Right ventricle myocardium inferior (tissue), 1 donor: ENCODE measurements at regions not wholly inside any gene's neighbourhood (a gene's known extent, or its start where the extent isn't known, plus 50 kb on each side); places are given as distances from the start of the nearest gene placed in this dataset.
A peak's percentile ranks its signal among the peaks of the same experiment; 100 is the strongest.
"Not testable (repeated sequence)": the region's sequence is repeated elsewhere in the genome, so short reads cannot be mapped to it uniquely, and the experiment has no call there.

Source experiments
- ATAC-seq: fragments of 200-7000 bp; cut with Tn5 transposase; one replicate; pipeline ENCODE4 v1.9.1; 2020; ENCODE audit warnings: mild to moderate bottlenecking, moderate library complexity
- DNase-seq: peaks from one replicate; pipeline ENCODE4 v3.0.0; 2021; ENCODE audit errors: missing footprints
- intact Hi-C: fragments of 100-400 bp; cut with DNase I; formaldehyde crosslinking; loops from one replicate; pipeline ENCODE4 v1.11.0; 2022
- donor health status: DM: no; HTN: yes; CAD: no; lungs with severe emphysema.

DNA sequence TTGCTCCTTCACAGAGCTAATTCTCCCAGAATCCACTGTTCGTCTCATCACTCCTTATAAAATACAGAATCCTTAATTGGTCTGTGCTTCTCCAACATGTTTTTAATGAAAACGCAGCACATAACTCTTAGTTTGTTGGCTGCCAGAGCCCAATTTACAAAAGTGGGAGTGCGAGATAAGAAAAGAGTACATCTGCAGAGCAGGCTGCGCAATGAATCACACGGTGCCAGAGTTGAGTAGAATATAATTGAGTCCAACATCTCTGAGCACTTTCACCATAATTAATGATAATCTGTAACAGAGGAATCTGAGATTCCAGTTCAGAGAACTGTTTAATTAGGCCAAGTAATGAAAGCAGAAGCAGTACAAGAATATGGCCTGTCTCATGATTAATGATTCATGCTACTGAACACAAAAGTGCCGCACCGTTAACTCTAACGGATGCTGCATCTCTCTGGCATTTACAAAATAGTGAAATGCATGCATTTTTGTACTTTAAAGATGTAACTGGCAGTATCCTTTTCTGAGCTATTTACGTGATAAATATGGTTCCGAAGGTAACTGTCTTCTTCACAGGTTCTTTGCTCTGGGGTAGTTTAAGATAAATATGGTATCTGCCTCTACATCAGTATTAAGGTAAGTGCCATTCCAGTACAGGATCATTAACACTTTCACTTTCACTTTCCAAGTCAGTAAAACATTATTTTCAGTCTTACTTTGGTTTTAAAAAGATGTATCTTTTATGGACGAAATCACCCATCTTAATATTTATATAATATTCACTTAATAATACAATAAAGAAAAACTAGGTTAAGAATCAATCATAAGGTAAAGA lies 785.6 kb downstream of the NR4A2 start:
- intact Hi-C loops: no loop called here
- ATAC-seq (no peak), DNase-seq (no peak)

DNA sequence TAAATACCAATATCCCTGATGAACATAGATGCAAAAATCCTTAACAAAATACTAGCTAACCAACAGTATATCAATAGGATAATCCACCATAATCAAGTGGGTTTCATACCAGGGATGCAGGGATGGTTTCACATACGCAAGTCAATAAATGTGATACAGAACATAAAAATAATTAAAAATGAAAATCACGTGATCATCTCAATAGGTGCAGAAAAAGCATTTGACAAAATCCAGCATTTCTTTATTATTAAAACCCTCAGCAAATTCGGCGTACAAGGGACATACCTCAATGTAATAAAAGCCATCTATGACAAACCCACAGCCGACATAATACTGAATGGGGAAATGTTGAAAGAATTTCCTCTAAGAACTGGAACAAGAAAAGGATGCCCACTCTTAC lies 793.5 kb downstream of the NR4A2 start:
- ATAC-seq, DNase-seq, intact Hi-C loops: not testable (repeated sequence)

DNA sequence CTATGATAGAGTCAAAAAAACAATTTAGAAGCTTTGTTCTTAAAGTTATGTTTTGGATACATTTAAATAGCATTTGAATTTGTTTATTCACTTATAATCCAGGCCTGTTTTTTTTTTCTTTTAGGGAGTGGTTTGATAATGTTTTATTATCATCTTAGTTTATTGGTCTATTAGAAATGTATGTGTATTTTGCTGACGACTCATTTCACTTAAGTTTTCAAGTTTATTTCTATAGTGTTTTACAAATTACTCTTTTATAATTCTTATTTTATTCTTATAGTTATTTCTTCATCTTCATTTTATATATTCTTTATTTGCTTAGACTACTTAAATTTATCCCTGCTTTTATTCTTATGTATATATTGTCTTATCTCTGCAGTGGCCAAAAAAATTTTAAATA lies 804.5 kb downstream of the NR4A2 start:
- intact Hi-C loops: no loop called here
- DNase-seq (no peak), ATAC-seq (no peak)

DNA sequence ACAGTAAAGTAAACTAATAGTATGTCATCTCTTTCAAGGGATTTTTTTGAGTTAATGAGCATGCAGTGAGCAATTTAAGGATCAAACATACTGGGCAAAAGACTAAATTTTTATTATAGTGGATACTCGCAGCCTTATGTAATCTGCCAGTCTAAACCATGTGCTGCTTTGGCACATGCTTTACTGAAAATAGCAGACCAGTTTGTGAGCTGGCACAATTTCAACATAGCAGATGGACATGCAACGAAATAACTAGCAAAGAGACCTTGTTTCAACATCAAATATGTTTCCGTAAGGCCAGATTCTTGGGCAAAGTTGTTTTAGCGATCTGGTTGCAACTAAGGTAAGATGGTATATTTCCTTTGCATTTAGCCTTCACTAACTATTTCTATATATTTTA lies 807.3 kb downstream of the NR4A2 start:
- ATAC-seq: no peak
- no peak for DNase-seq
- intact Hi-C loops: no loop called here

DNA sequence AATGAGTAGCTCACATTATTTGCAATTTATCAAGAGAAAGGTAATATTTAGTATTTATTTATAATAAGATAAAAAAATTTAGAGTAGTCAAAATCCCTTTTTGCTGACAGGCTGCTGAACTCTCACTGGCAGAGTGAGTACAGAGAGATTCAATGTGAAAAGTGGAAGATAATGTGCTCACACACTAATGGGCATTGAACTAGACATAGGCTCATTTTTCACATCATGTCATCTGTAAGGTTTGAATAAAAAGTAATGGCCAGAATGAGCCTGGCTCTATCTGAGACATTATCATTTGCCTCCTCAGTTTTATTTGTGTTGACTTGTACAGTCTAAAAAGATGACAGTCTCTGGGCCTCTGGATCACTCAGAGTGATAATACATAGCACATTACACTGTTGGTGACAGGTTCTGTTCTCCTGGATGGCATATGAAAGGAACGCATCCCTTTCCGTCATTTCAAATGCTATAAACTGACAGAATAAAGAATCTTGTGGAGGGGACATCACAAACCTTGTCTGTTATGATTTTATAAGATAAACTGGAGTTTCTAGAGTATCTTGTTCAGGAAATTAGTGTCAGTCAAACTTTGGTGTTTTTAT lies 812.9 kb downstream of the NR4A2 start:
- DNase-seq: no peak
- intact Hi-C loops: no loop called here
- no peak for ATAC-seq

DNA sequence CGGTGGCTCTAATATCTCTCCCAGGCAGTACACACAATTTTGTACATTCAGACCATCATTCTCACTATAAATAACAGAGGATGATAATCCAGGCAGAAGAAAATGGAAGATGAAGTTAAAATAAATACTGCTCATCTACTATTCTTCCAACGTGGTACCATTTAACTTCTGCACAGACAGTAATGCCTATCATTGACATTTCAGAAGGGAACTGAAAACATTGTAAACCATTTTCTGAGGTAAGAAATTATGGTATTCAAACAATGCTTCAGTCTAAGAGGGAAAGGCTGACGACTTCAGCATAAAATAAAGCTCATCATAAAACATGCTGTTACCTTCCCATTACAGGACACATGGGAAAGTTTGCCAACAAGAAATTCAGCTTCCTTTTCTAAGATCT lies 814.4 kb downstream of the NR4A2 start:
- ATAC-seq: no peak
- no peak for DNase-seq
- intact Hi-C loops: no loop called here

DNA sequence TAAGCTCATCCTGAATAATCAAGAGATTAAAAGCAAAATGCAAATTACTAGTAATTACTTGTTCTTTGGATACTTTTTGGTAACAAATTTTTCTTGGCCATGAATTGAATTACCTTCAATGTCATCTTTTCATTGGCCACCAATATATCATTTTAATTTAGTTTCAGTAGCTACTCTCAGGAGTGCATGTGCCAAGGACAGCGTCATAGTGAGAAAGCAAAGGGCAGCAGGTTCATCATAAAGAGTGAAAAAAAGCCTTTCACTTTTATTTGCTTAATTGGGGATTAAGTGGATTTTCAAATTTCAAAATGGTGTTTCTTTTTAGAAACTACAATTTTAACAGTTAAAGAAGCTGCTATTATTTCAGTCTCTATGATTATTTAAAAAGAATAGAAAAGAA lies 815.2 kb downstream of the NR4A2 start:
- intact Hi-C loops: no loop called here
- no peak for ATAC-seq
- no peak for DNase-seq

DNA sequence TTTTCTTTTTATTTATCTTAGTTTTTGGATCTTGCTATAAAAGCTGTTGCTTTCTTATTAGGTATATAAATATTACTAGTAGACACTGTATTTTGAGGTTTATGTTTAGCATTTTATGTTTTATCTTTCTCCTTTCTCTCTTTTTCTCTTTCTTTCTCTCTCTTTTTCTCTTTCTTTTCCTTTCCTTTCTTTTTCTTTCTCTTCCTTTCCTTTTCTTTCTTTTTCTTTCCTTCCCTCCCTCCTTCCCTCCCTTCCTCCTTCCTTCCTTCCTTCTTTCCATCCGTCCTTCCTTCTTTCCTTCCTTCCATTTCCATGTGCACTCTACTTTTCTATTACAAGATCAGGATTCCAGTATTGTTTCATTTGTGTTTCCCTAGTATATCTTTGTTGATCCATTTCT lies 814.8 kb downstream of the KCNJ3 start:
- intact Hi-C loops: no loop called here
- ATAC-seq (no peak), DNase-seq (no peak)

DNA sequence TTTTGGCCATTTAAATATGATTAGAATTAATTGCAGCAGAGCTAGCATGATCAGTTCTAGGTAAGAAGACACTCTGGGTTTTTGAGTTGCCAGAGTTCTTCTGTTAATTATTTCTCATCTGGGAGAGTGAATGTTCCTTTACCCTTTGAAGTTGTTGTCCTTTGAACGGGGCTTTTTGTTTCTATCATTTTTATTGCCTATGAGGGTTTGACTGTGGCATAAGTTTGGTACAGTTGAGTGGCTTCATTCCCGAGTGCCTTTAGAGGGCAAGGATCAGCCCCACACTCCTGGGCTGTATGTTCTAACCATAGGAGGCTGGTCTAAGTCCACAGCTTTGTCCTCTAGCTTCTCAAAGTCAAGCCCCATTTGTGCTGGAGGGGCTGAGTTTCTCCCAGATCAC lies 804.3 kb downstream of the KCNJ3 start:
- DNase-seq (no peak), ATAC-seq (no peak)
- intact Hi-C loops: no loop called here

DNA sequence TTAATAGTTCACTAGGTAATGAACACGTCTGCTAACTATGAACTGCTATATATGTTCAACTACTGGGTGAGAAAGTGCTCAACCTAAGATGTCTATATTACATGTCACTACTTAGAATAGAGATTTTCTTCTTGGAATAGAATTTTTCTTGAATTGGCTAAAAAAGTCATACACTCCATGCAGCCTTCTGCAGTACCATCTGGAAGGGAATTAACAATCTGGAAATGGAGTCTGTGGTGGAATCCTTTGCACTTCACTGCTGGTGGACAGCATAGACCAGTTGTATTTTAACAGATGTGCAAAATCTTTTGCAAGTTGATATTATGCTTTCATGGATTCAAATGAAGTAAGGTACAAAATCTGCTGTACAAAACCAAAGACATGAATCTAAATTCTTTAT lies 799.6 kb downstream of the KCNJ3 start:
- intact Hi-C loops: no loop called here
- DNase-seq (no peak), ATAC-seq (no peak)

DNA sequence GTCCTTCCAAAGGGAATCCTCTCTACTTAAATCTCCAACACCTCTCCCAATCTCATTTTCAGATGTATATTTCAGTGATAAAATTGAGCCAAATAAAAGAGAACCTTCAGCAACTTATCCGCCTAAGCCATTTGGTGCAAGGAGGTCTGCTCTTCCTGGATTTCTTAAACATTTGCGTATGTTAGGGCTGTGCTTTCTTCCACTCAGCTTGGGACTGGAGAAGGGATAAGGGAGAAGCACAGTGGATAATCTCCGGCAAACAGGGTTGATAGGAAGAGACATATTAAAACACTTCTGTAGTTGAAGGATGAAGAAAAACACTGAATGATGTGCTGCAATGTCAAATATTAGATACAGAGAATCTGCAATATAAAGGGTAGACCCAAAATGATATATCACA lies 796.2 kb downstream of the KCNJ3 start:
- DNase-seq (no peak), ATAC-seq (no peak)
- intact Hi-C loops: no loop called here

DNA sequence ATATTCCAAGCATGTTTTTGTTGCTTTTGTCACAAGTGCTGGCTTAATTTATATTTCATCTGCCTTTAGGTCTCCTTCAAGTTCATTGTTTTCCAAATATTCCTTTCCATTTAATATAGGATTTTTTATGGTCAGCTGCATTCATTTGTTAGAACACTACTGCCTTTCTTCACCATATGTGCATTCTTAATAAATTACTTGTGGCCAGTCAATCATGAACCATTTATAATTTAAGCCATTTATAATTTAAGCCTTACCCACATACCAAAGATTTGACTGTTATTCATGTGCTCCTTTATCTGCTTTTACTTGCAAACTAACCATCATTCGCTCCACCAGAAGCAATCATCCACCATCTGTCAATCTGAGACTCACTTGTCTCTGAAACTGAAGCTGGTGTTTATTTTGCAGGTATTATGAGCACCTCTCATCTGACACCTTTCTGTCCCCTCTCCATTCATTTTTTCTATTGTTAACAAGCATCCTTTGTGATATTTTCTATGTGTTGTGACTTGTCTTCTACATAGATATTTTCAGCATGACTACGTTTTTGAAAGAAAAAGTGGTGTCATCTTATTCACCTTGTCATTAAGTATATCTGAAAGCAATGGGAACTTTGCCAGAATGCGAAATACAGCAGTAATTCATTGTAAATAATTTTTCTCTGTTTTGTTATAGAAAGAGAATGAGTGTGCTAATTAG lies 786.8 kb downstream of the KCNJ3 start:
- no peak for ATAC-seq
- intact Hi-C loops: no loop called here
- DNase-seq: no peak

DNA sequence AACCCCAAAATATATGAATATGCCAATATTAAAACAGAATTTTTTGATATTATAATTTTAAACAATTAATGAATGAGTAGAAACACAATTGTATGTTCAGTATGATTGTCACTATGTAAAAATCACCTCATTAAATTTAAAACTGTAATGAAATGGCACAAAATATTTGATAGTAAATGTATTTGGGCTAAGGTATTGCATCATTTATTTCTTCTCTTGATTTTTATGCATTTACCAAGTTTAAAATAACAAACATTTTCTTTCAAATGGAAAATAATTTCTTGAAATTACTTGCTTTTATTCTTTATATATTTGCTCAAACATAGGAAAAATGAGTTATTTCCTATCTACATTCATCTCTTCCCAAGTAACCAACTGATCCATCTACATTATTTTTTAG lies 782.6 kb downstream of the KCNJ3 start:
- intact Hi-C loops: no loop called here
- DNase-seq (no peak), ATAC-seq (no peak)

DNA sequence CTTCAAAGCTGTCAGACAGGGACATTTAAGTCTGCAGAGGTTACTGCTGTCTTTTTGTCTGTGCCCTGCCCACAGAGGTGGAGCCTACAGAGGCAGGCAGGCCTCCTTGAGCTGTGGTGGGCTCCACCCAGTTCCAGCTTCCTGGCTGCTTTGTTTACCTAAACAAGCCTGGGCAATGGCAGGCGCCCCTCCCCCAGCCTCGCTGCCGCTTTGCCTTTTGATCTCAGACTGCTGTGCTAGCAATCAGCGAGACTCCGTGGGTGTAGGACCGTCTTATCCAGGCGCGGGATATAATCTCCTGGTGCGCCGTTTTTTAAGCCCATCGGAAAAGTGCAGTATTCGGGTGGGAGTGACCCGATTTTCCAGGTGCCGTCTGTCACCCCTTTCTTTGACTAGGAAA lies 773.5 kb downstream of the KCNJ3 start:
- DNase-seq: peak; percentile 41
- ATAC-seq, intact Hi-C loops: not testable (repeated sequence)

DNA sequence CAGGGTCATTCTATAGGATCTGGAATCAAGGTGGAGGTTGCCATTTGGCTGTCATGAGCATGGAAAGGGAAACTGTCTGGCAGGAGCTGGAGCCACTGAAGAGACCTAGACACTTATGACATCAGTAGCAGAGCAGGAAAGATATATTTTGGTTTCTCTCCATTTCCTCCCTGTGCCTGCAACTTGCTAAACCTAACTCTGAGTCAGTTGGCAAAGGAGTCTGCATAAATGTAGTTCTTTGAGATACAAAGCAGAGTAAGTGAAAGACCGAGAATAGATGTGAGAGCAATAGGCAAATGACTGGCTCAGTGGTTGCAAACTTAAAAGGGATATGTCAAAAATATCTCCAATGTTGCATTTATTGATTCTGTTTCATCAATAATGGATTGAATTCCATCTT lies 757.7 kb downstream of the KCNJ3 start:
- ATAC-seq: no peak
- DNase-seq: no peak
- intact Hi-C loops: no loop called here

DNA sequence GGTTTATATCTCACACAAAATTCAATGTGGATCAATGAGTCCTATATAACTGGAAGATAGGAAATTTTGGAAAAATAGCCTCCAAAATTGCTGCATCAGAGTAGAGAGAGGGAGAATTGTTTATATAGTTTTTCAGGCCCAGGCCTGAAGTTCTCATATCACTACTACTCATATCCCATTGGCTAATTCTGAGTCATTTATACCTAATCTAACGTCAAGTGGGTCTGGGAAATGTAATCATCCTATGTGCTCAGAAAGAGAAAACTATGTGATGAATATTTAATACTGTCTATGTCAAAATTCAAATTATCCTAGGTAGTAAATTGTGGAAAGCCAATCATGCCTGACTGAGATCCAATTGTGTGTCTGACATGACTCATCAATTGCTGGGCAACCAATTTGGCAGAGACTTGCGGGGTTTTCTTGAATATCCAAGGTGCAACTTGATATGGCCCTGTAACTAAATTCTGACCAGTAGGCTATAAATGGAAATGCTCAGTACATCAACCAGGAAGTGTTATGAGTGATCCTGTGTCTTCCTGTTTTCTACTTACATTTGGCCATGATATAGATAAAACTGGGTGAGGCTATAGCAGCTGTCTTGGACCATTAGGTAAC lies 744.4 kb downstream of the KCNJ3 start:
- intact Hi-C loops: no loop called here
- ATAC-seq (no peak), DNase-seq (no peak)

DNA sequence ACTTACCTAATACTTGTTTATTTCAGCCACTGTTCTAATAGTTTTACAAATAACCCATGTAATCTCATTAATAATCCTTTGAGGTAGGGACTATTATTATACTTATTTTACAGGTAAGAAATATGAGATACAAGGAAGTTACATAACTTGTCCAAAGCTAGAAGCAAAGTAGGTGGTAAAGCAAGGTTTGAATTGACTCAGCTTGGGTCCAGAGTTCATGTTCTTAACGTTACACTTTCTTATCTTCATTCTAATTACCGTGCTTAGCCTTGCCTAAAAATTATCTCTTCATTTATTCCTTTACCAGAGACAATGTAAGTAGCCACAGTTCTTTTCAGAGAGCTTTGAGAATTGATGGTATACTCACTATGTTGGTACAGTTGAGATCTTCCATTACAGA lies 743.6 kb downstream of the KCNJ3 start:
- DNase-seq (no peak), ATAC-seq (no peak)
- intact Hi-C loops: no loop called here

DNA sequence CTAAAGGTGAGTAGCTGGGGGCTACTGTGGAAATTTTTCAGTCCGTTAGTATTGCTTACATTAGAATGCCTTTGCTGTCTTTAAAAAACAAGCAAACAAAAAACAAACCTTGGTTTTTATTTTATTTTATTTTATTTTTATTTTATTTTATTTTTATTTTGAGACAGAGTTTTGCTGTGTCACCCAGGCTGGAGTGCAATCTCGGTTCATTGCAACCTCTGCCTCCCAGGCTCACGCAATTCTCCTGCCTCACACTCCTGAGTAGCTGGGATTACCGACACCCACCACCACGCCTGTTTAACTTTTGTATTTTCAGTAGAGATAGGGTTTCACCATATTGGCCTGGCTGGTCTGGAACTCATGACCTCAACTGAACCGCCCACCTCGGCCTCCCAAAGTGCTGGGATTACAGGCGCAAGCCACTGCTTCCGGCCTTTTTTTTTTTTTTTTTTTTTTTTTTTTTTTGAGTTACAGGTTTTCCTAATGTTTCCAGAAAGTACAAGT lies 732.6 kb downstream of the KCNJ3 start:
- ATAC-seq (no peak), DNase-seq (no peak)
- intact Hi-C loops: no loop called here

DNA sequence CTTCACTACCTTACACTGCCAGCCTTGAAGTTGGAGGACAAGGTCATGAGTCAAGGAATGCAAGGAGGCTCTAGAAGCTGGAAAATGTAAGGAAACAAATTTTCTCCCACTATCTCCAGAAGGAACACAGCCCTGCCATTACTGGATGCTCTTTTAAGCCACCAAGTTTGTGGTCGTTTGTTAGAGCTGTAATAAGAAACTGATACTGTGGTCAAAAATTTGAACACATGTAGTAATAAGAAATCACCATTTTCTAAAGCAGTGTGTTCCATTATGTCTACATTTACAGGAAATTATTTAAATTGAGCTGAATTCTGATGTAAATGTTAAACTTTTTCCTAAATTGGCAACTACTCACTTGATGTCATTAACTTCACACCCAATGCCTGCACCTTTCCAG lies 729.0 kb downstream of the KCNJ3 start:
- intact Hi-C loops: no loop called here
- ATAC-seq: no peak
- no peak for DNase-seq

DNA sequence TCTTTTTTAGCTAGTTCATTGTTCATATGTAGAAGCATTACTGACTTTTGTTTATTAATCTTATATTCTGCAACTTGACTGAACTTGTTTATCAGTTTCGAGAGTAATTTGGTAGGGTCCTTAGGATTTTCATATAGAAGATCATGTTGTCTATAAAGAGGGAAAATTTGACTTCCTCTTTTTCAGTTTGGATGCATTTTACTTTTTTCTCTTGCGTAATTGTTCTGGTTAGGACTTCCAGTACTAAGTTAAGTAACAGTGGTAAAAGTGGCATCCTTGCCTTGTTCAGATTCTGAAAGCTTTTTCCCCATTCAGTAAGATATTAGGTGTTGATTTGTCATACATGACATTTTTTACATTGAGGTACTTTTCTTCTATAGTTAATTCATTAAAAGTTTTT lies 726.0 kb downstream of the KCNJ3 start:
- no peak for ATAC-seq
- DNase-seq: no peak
- intact Hi-C loops: no loop called here
